Natural killer cell treated with Interleukin-12 subunit alpha and Interleukin-12 subunit beta and Interleukin-15 and Interleukin-18, amount 100 ng/mL, for 72 hours (primary cell): ENCODE measurements at regions not wholly inside any gene's neighbourhood (a gene's known extent, or its start where the extent isn't known, plus 50 kb on each side); places are given as distances from the start of the nearest gene placed in this dataset.

Experiments used
- ATAC-seq, 2 donors: fragments of 150-1000 bp; cut with Tn5 transposase in 1 of 2; sonication (Bioruptor Pico), chemical (Tn5 transposase) in 1 of 2; 2 replicates each; pipeline ENCODE4 v1.10.0; 2021
- DNase-seq: peaks from one replicate; pipeline ENCODE4 v3.0.0; 2022; ENCODE audit warnings: low spot score
- H3K27ac Mint-ChIP-seq, 2 donors: 1 replicate in 1 of 2; 2 replicates in 1 of 2; pipeline ENCODE4 v1.8.0; 2022; ENCODE audit warnings: mixed read lengths in 2 of 2, mild to moderate bottlenecking in 1 of 2, moderate library complexity in 1 of 2
- H3K27me3 Mint-ChIP-seq, 2 donors: 1 replicate in 1 of 2; 2 replicates in 1 of 2; pipeline ENCODE4 v1.8.0; 2022; ENCODE audit warnings: mixed read lengths in 2 of 2
- H3K36me3 Mint-ChIP-seq: one replicate; pipeline ENCODE4 v1.8.0; 2022; ENCODE audit warnings: mixed read lengths
- H3K4me1 Mint-ChIP-seq, 2 donors: 1 replicate in 1 of 2; 2 replicates in 1 of 2; pipeline ENCODE4 v1.8.0; 2022; ENCODE audit warnings: low read depth in 2 of 2, mixed read lengths in 2 of 2, mild to moderate bottlenecking in 1 of 2
- H3K4me3 Mint-ChIP-seq: one replicate; pipeline ENCODE4 v1.8.0; 2022; ENCODE audit warnings: mixed read lengths
- H3K9me3 Mint-ChIP-seq: 2 replicates; pipeline ENCODE4 v1.8.0; 2022; ENCODE audit warnings: mixed read lengths

DNA sequence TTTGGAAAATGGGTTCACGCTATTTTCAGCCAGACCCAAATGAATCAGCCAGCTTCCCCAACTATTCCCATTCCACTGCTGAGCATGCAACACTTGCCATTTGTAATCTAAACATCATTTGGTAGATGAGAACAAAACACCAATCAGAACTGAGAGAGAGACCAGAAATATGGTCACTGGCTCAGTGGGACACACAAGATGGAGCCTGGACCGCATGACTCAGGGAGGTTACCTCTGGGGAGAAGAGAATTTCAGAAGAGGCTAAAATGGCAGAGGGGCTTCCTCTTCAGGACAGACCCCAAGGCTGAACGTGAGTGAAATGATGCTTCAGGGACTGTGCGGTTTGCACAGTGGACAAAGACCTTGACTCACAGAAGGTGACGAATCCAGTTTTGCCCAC lies 126.6 kb downstream of the URB2 start:
- no peaks in the 10 kb centered on the region for H3K36me3 Mint-ChIP-seq
- H3K9me3 Mint-ChIP-seq: no peaks in the 10 kb centered on the region
- DNase-seq (no peak), ATAC-seq (no peak)
- peaks cover 0 to 4% of the 10 kb centered on the region in 2 donors for H3K27me3 Mint-ChIP-seq
- H3K4me1 Mint-ChIP-seq: peaks cover 5 to 6% of the 10 kb centered on the region in 2 donors
- H3K27ac Mint-ChIP-seq: no peak overlapping the region
- no peak overlapping the region for H3K4me3 Mint-ChIP-seq

DNA sequence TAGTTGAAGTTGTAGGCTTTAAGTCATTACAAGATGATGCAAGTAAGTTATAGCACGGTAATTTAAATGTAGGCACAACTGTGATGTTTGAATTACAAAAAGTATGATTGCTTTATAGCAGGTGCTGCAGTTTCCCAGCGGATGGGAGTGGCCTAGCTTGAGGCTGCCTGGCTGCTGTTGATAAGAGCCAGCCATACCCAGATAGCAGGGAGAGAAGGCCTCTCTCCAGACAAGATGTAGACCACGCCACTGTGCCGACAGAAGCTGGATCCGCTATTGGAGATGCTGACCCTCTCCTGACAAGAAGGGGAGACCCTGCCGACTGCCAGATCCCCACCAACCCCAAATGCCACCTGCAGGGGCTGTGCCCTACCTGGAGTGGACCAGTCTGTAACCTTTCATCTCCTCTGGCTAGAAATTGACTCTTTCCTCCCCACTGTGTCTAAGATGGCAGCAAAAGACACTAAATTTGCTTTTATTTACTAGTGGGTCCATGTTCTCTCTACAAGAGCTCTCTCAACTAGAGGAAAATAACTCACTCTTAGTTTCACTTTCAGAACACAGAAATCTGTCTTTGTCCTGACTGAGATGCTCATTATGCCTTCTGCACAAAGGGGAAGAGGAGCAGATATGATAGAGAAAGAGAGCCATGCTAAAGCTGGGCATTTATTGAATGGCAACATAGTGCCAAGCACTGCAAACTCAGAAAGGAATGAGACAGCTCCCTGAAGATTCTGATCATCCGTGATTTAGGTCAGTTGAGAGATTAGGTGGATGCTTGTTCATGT lies 127.9 kb downstream of the URB2 start:
- H3K27me3 Mint-ChIP-seq: no peaks in the 10 kb centered on the region
- H3K4me1 Mint-ChIP-seq: peaks cover 5 to 6% of the 10 kb centered on the region in 2 donors
- H3K4me3 Mint-ChIP-seq: peak overlapping the region; percentile 4
- DNase-seq (no peak), ATAC-seq (no peak)
- H3K9me3 Mint-ChIP-seq: no peaks in the 10 kb centered on the region
- H3K36me3 Mint-ChIP-seq: no peaks in the 10 kb centered on the region
- H3K27ac Mint-ChIP-seq: no peak overlapping the region

DNA sequence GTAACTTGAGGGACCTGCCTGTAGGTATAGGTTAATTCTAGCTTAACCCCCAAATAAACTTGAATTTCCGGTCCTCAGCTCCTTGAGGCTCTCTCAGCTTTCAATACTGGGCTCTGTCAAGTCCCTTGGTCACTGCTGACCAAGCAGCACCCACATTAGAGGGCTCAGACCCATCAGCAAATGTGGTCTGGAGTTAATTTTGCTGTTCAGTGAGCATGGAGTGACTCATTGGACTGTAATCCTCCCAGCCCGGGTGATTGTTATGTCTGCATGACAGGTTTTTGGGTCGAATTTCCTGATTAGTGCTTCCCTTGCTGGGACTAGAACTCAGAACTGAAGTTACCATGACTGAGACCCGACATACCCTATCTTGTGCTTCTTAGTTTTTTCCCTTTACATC lies 130.6 kb downstream of the URB2 start:
- no peak overlapping the region for H3K4me3 Mint-ChIP-seq
- H3K4me1 Mint-ChIP-seq: peaks cover 5 to 6% of the 10 kb centered on the region in 2 donors
- ATAC-seq (no peak), DNase-seq (no peak)
- H3K27me3 Mint-ChIP-seq: no peaks in the 10 kb centered on the region
- no peaks in the 10 kb centered on the region for H3K36me3 Mint-ChIP-seq
- no peak overlapping the region for H3K27ac Mint-ChIP-seq
- no peaks in the 10 kb centered on the region for H3K9me3 Mint-ChIP-seq

DNA sequence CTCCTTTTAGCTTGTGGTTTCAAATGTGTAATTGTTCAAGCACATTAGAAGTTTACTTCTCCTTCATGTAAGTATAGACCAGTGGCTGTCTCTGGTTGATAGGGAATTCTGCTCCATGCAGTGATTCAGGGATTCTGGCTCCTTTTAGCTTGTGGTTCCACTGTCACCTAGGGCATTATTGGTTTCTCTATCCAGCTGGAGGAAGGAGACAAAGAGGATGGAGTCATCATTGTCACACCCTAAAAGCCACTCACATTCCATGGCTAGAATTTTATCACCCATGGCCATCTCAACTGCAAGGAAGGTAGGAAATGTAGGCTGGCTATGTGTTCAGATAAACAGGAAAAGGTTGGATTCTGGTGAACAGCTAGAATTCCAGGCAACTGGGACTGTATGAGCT lies 131.2 kb downstream of the URB2 start:
- no peaks in the 10 kb centered on the region for H3K9me3 Mint-ChIP-seq
- no peak overlapping the region for H3K4me3 Mint-ChIP-seq
- ATAC-seq (no peak), DNase-seq (no peak)
- no peak overlapping the region for H3K27ac Mint-ChIP-seq
- peaks cover 5 to 6% of the 10 kb centered on the region in 2 donors for H3K4me1 Mint-ChIP-seq
- H3K36me3 Mint-ChIP-seq: no peaks in the 10 kb centered on the region
- no peaks in the 10 kb centered on the region for H3K27me3 Mint-ChIP-seq

DNA sequence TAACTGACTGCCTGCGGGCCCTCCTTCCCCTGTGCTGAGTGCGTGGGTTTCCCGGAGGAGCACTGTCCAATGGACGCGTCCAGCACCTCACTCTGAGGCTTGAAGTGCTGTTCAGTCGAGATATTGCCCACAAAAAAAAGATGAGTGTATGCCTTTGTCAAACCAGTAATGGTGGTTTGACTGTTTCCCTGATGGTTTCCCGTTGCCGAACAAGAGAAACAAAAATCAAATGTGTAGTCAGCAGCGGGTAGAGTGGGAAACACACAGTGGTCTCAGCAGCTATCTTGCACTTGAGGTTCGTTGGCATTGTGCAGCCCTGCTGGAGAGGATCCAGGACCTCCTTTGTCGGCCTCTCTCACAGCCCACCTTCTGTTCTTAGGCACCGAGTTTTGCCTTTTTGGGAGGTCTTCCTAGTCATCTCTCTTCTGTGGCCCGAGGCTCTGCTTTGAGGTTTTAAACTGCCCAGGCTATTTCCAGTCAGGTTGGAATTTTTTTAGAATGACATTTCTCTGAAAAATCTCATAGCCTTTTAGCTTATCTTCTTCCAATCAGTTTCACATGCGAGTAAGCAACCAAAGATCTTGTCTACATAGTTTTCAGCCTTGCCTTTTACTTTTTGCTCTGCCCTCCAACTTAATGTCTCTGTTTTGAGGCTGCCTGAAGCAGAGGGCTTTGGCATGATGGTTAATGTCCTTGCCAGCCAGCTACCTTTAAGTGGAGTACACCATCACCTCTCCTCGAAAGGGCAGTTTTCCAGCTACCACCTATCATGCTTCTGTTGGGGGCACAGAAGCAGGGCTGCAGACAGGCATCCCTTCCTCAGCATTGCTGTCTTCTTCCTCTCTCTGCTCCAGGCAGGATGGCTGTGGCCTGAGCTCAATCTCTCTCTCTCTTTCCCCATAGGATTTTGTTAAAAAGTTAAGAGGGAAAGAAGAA lies 132.3 kb downstream of the URB2 start:
- DNase-seq: no peak
- no peak for ATAC-seq
- Mint-ChIP-seq H3K9me3 (no peaks in the 10 kb centered on the region), H3K4me1 (peaks cover 5 to 6% of the 10 kb centered on the region in 2 donors), H3K36me3 (no peaks in the 10 kb centered on the region), H3K27ac (no peak overlapping the region), H3K27me3 (no peaks in the 10 kb centered on the region), H3K4me3 (no peak overlapping the region)

DNA sequence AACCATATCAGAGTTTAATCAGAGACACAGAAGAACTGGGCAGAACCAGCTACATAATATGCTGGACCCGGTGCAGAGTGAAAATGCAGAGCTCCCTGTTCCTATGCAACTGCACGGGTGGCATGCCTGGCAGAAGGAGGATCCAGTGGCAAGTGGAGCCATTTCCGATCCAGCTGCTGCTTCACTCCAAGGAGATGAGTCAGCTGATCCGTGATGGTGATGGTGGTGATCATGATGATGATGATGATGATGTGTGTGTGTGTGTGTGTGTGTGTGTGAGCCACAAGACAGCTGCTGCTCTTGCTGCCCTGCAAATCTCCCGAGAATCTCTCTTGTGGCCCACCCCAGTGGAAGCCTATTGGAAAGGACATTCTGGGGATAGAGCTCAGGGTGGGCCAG lies 133.0 kb downstream of the URB2 start:
- H3K27ac Mint-ChIP-seq: no peak overlapping the region
- H3K4me3 Mint-ChIP-seq: no peak overlapping the region
- peaks cover 4% of the 10 kb centered on the region in 2 donors for H3K4me1 Mint-ChIP-seq
- no peaks in the 10 kb centered on the region for H3K9me3 Mint-ChIP-seq
- no peaks in the 10 kb centered on the region for H3K27me3 Mint-ChIP-seq
- DNase-seq (no peak), ATAC-seq (no peak)
- H3K36me3 Mint-ChIP-seq: no peaks in the 10 kb centered on the region

DNA sequence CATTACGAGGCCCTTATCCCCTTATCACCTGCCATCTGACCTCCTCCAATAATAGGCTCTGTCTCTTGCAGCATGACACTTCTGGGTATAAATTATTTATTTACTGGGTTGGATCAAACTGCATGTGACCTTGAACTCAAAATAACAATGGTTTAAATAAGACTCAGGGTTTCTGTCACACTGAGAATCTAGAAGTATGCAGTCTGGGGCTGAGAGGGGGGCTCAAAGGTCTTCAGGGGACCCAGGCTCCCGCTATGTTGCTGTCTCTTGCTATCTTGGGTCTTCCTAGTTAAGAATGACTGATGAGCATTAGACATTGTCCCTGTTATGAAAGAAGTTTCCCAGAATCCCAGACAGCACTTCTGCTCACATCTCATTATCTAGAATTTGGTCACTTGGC lies 133.5 kb downstream of the URB2 start:
- H3K36me3 Mint-ChIP-seq: no peaks in the 10 kb centered on the region
- H3K4me3 Mint-ChIP-seq: no peak overlapping the region
- DNase-seq (no peak), ATAC-seq (no peak)
- no peak overlapping the region for H3K27ac Mint-ChIP-seq
- H3K9me3 Mint-ChIP-seq: no peaks in the 10 kb centered on the region
- no peaks in the 10 kb centered on the region for H3K4me1 Mint-ChIP-seq
- peaks cover 2 to 5% of the 10 kb centered on the region in 2 donors for H3K27me3 Mint-ChIP-seq

DNA sequence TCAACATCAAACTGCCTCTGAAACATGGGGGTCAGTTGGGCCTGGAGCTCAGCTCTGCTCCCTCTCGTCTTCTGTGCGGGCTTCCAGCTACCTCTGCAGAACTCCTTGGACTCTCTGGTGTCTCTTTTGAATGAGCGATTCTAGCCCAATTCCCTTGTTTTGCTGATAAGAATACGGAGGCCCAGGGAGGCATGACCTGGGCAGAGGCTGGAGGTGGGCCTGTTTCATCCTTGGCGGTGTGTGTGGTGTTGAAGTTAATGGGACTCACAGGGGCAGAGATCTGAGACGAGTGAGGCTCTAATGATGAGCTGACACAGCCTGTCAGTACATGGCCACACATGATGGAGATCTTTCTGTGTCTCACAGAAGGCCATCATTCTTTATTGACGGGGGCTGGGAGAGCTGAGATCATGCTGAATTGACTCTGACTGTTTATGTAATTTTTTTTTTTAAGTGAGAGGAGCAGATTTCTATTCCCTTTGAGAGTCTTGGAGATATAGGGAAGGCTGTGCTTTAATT lies 134.5 kb downstream of the URB2 start:
- Mint-ChIP-seq H3K27ac (no peak overlapping the region), H3K27me3 (peaks cover 5 to 15% of the 10 kb centered on the region in 2 donors), H3K4me1 (no peaks in the 10 kb centered on the region), H3K36me3 (no peaks in the 10 kb centered on the region), H3K4me3 (no peak overlapping the region), H3K9me3 (no peaks in the 10 kb centered on the region)
- DNase-seq (no peak), ATAC-seq (no peak)

DNA sequence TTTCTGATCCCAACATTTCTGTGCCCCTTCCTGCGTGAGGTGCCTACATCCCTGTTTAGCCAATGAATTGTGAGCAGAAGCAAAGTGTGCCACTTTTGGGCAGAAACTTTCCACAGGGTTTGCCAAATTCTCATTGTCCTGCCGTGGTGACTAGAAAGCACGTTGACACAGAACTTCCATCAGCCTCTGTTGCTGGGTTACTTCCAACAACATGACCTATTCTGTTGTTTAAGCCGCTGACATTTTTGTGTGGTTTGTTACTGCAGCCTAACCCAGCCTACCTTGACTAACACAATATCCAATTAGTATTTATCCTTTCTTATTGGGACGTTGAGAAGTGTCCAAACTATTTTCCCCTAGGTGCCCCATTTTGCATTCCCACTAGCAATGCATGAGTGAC lies 136.8 kb downstream of the URB2 start:
- H3K27me3 Mint-ChIP-seq: peaks cover 9 to 17% of the 10 kb centered on the region in 2 donors
- no peak for DNase-seq
- H3K4me3 Mint-ChIP-seq: no peak overlapping the region

DNA sequence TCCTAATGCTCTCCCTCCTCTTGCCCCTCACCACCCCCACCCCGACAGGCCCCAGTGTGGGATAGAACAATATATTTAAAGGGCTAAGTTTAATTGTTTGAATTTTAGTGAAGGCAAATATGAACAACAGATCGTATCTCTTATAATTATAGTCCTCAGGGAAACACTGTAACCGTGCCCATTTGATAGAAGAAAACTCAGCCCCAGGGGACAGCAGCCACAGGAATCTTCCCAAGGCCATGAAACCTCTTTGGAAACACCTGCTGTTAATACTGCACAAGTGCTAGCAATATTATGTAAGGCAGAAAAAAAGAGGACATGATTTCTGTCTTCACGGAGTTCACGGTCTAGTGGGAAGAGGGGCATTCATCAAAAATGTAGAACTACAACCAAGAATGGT lies 142.2 kb downstream of the URB2 start:
- ATAC-seq: no peak
- Mint-ChIP-seq H3K36me3 (no peaks in the 10 kb centered on the region), H3K4me3 (no peak overlapping the region), H3K9me3 (no peaks in the 10 kb centered on the region), H3K27me3 (peaks cover 26 to 51% of the 10 kb centered on the region in 2 donors), H3K4me1 (no peaks in the 10 kb centered on the region), H3K27ac (no peak overlapping the region)
- no peak for DNase-seq

More for the DNA sequence above, 136.8 kb downstream of the URB2 start:
- Mint-ChIP-seq H3K4me1 (no peaks in the 10 kb centered on the region), H3K36me3 (no peaks in the 10 kb centered on the region), H3K27ac (no peak overlapping the region), H3K9me3 (no peaks in the 10 kb centered on the region)
- peak in 1 of 2 donors; percentile 11 for ATAC-seq

DNA sequence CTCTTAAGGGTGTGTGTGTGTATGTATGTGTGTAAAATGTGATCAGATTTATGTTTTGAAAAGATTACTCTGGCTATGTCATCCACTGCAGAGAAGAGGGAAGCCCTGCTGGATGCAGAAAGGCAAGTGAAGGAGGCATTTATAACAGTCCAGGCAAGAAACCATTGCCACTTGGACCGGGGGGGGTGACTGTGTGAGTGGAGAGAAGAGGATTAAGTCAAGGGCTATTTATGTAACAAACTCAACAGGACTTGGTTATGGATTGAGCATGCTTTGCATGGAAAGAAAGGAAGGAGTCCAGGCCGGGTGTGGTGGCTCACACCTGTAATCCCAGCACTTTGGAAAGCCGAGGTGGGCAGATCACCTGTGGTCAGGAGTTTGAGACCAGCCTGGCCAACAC lies 143.0 kb downstream of the URB2 start:
- H3K27me3 Mint-ChIP-seq: peaks cover 31 to 59% of the 10 kb centered on the region in 2 donors
- no peak for ATAC-seq
- DNase-seq: no peak
- H3K4me1 Mint-ChIP-seq: no peaks in the 10 kb centered on the region
- H3K27ac Mint-ChIP-seq: no peak overlapping the region
- H3K9me3 Mint-ChIP-seq: no peaks in the 10 kb centered on the region
- H3K4me3 Mint-ChIP-seq: no peak overlapping the region
- no peaks in the 10 kb centered on the region for H3K36me3 Mint-ChIP-seq

DNA sequence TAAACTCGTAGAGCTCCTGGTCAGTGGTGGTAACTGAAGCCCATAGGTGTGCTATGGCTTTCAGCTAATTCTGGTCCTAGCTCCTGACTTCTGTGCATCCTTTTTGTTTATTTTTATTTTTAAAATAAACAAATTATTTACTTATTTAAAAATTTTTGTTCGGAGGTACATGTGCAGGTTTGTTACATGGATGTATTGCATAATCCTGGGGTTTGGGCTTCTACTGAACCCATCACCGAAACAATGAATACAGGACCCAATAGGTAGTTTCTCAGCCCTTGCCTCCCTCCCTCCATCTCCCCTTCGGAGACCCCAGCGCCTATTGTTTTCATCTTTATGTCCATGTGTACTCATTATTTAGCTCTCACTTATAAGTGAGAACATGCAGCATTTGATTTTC lies 143.8 kb downstream of the URB2 start:
- Mint-ChIP-seq H3K4me1 (no peaks in the 10 kb centered on the region), H3K27me3 (peaks cover 30 to 54% of the 10 kb centered on the region in 2 donors), H3K27ac (no peak overlapping the region), H3K4me3 (no peak overlapping the region), H3K36me3 (no peaks in the 10 kb centered on the region), H3K9me3 (no peaks in the 10 kb centered on the region)
- no peak for ATAC-seq
- DNase-seq: no peak

DNA sequence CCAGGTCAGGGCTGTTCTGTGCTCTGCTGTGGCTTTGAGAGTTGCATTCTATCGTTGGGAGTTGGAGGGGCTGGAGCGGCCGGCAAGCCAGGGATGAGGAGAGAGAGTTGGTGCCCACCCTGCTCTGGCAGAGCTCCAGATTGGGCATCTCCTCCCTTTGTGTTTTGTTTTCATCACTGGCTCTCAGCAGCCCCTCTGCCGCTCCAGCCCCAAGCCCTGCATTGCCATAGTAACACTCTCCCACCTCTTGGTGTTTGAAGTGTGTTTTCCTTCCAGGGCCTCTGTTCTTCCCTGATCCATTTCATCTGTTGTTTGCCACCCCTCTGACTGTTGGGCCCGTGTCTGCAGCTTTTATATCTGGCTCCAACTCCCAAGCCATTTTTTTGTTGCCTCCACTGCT lies 152.7 kb downstream of the URB2 start:
- DNase-seq (no peak), ATAC-seq (no peak)
- Mint-ChIP-seq H3K27me3 (peaks cover 20 to 25% of the 10 kb centered on the region in 2 donors), H3K27ac (no peak overlapping the region), H3K4me3 (no peak overlapping the region), H3K4me1 (no peaks in the 10 kb centered on the region), H3K36me3 (no peaks in the 10 kb centered on the region), H3K9me3 (no peaks in the 10 kb centered on the region)

DNA sequence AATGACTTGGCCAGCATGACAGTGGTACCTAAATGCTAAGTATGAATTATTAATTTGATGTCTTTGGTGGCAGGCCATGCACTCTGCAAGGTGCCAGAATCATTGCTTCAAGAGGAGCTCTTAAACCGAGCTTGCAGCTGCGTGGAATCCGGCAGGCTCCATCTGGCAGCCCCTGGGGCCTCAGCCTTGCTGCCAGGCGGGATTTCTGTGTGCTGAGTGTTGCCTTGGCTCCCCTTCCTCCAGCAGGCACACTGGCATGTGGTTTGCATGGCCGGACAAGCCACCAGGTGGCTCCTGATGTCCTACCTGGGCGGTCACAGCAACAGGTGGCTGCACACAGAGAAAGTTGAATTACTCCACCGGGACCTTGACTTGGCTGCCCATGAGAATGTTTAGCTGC lies 155.4 kb downstream of the URB2 start:
- no peaks in the 10 kb centered on the region for H3K9me3 Mint-ChIP-seq
- H3K4me3 Mint-ChIP-seq: no peak overlapping the region
- peaks cover 15 to 18% of the 10 kb centered on the region in 2 donors for H3K27me3 Mint-ChIP-seq
- H3K27ac Mint-ChIP-seq: no peak overlapping the region
- no peaks in the 10 kb centered on the region for H3K36me3 Mint-ChIP-seq
- ATAC-seq (no peak), DNase-seq (no peak)
- H3K4me1 Mint-ChIP-seq: no peaks in the 10 kb centered on the region
